G401.6 (cell line): ENCODE measurements at regions not wholly inside any gene's neighbourhood (a gene's known extent, or its start where the extent isn't known, plus 50 kb on each side); places are given as distances from the start of the nearest gene placed in this dataset.

ENCODE experiments used
- FAIRE-seq: peaks from 2 replicates; lab custom pipeline; 2012; peaks lifted over from hg19 to GRCh38; lab: Jason Lieb, UNC

DNA sequence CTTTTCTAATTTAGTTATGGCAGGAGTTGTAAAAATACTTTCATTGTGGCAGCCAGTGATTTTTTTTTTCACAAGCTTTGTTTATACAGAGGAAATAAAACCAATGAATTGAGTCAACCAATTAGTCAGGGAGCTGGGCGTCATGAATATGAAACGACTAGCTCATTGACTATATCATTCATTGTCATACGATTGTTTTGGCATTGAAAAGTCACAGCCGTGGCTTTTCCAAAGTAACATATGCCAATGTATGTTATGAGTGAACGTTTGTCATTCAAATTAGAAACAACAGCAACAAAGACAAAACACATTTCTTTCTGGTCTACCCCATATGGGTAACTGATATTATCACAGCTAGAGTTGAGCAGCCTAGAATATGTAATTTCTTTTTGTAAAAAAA, 810.6 kb downstream of the EPHA7 start:
- no peak for FAIRE-seq

DNA sequence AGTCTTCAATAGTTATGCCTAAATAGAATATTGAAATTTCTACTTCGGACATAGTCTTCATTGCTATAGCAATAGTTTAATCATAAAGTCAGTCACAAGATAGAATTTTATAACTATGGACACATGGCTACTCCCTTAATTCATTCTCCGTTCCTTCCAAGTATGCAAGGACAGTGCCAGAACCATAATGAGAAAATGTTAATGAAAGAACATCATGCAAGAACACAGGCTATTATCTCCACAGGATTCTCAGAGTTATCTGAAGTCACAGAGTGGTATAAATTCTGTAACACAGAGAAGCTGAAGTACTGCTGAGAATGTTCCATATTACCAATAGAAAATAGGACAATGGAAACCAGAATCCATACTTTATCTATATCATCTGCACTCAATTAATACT, 826.2 kb downstream of the EPHA7 start:
- FAIRE-seq = no peak

DNA sequence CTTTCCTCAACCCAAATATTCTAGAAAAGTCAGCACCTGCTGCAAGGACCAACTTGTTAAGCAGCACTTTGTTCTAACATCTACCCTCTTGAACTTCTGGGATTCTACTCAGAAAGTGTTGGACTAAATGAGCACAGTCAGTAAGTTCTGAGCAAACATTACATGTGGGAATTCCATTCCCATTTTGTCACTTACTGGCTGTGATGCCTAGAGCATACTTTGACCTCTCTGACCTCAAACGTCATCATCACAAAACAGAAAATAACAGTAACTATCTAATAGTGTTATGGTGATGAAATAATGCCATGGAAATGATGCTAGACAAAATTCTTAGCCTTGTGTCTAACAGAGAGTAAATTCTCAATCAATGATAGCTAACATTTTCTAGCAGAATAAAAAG, 829.4 kb downstream of the EPHA7 start:
- FAIRE-seq = no peak

DNA sequence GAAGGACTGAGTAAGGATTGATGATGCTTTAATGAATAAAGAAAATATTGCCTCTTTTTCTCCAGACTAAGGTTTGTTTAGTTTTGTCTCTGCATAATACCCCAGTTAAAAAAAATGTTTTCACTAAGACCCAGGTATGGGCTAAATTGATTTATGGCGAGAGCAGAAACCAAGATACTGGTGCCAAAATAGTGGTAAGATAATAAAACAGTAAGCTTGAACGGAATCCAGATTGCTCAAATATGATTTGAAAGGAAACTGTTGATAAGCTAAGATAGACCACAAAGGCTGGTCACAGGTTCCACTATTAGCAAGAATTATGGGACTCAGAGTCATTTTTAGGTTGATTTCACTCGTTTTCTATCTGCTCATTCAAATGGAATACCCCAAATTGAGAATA, 831.2 kb downstream of the EPHA7 start:
- no peak for FAIRE-seq

DNA sequence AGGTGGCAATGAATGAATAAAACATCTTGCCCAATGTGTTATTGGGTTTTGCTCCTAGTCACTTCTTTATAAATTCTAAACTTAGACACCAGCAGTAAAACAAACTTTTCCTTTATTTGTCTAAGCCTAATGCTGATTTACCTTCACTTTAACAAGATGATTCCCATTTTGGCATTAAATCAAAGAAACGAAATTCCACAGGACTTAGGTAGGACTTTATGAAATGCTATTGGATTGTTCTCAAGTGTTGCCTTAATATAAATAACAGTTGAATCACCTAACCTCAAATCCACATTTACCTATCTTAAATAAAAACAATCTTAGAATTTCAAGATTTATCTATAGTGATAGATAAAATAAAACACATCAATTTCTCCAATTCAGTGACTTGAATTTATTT, 831.8 kb downstream of the EPHA7 start:
- no peak for FAIRE-seq

DNA sequence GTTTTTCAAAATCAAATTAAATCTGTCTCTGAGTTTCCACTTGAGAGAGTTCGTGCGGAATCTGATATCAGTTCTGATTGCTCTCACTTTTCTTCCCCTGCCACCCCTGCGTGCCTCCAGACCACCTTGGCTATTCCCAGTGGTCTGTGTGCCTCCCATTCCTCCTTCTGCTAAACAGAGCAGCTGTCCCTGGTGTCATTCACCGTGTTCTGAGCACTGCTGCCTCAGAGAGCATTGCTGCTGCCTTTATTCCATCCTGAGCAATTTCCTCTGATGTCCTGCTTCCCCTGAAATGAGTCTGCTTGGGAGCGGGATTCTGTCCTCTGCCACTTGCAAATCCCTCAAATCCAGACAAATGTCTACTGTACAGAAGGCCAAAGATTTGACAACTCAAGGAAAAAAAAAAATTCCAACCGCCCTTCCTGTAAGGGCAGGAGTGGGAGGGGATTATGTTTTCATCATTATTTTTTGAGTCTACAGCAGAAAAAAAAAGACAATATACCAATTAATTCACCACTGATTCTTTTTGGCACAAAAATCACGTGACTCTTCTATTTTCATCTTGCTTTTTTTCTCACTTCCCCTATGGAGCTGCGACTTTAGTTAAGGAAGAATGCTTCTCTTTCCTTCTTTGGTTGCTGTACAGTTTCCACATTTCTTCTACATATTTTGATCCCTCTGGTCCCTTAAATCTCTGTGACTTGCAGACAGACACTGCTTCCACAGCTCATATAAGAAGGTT, 833.0 kb downstream of the EPHA7 start:
- FAIRE-seq = no peak

DNA sequence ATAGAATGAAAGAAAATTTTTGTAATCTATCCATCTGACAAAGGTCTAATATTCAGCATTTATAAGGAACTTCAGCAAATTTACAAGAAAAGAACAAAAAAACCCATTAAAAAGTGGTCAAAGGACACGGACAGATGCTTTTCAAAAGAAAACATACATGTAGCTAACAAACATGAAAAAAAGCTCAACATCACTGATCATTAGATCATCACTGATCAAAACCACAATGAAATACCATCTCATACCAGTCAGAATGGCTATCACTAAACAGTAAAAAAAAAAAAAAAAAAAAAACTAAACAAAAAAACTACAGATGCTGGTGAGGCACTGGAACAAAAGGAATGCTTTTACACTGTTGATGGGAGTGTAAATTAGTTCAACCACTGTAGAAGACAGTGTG, 837.1 kb downstream of the EPHA7 start:
- FAIRE-seq = no peak

DNA sequence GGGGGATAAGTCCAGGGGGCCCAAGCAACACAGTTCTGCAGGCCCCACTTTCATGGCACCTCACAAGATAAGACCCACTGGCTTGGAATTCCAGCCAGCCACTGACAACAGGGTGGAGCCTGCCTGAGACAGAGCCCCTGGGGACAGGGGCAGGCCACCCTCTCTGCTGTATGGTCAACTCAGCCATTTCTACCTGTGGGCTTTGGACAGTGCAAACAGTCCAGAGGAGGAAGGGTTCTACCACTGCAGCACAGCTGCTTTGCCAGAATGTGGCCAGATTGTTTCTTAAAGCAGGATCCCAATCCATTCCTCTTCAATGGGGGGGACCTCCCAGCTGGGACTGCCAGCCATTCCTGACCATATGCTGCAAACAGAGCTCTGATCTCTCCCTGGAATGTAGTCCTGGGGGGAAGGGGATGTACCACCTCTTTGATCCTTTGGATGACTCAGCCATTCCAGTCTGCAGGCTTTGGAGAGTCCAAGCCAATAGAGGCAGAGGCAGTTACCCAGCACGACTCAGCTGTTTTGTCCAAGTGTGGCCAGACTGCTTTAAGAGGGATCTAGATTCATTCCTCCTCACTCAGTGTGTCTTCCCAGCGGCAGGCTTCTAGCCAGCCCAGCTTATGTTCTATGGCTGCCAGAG, 842.2 kb downstream of the EPHA7 start:
- FAIRE-seq = no peak

DNA sequence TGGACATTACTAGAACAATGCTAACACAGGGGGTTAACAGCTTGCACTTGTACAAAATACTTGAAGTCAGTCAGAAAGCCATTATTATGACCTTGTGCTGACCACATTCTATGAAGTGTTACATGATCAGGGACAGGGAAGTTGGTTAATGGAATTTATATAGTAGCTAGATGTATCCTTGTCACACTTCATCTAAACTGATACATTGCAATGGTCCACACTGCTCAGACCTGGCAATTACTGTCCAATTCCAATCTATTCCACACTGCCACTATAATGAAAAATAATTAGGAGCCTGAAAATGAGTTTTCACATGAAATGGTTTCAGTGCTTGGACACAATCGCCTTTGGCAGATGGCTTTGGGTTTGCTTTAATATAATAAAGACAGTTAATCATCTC, 850.8 kb downstream of the EPHA7 start:
- FAIRE-seq = no peak

DNA sequence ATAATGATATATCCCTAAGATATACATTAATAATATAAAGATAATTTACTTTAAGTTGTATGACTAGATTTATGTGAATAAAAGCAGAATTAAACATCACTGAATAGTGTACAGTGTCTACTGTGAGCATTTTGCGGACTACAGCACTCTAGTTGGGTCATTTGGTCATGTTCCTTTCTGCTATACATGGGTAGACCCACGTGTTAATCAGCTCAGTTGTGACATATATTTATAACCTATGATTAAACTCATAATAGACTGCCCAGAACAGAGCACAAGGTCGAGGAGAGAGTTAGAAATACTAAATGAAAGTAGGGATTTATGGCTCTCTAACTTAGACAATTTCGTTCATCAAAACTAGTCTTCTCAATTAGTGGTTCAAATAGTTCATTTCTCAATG, 852.7 kb downstream of the EPHA7 start:
- FAIRE-seq = no peak

DNA sequence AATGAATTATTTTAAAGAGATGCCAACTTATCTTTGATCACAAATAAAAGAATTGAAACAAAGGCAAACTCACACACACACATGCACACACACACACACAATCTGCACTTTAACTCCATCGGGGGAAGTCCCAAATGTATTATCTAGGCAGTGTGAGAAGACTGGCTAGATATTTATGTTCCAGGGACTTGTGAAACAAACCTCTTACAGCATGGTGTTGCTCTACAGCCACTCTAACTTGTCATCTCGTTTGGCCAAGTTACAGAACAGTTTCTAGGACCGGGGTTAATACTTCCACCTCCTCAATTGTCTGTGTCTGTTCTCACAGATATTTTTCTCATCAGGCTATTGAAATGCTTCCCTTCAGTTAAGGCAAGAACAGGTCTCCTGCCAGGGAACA, 855.0 kb downstream of the EPHA7 start:
- FAIRE-seq = no peak

DNA sequence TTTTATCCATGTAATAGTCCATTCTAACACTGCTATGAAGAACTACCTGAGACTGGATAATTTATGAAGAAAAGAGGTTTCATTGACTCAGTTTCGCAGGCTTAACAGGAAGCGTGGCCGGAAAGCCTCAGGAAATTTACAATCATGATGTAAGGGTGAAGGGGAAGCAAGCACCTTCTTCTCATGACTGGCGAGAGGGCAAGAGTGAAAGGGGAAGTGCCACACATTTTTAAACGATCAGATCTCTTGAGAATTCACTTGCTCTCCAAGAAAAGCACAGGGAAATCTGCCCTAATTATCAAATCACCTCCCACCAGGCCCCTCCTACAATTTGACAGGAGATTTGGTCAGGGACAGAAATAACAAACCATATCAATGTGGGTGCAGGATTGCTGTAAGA, 859.7 kb downstream of the EPHA7 start:
- no peak for FAIRE-seq

DNA sequence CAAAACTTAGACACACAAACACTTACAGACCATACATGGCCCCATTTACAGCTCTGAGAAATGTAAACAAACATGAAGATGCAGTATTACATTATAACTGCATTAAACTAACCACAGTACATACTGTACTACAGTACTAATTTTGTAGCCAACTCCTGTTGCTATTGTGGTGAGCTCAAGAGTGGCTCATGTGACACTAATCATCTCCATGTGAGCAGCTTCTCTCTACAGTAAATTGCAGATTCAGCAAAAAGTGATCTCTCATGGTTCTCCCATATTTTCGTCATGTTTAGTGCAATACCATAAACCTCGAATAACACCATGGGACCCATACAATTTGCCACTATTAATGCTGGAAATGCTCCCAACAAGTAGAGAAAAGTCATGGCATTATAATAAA, 860.4 kb downstream of the EPHA7 start:
- FAIRE-seq = no peak

DNA sequence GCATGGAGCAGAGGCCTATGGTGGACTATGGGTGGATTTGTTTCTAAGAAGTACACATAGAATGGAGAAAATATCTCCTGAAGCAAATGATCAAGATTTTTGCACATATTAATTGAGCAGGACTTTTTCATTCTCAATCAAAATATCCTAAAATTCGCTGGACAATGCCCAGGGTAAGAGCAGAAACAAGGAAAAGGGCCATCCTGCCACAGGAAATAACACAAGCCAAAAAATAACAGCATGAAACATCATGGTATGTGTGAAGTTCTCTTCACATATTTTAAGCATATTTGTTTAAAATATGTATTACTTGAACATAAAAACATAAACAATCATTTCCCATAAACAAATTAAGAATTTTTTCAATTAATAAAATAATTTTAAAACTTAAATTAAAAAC, 868.9 kb downstream of the EPHA7 start:
- FAIRE-seq = no peak

DNA sequence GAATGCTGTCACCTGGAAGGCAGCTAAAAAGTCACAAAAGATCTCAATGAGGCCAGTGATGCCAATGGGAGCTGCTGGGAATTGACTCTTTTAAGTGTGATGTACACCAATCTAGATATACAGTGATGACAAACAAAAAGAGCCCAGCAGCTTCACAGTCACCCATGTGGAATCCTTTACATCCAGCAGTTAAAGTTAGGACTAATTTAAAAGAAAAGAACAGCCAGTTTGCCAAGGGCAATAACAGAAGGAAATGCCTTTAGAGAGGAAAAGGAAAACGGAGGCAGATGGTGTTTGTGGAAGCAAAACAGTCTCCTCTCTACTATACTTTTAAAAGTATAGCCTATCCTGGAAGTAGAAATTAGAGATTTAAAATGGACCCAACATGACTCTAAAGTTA, 873.5 kb downstream of the EPHA7 start:
- no peak for FAIRE-seq

DNA sequence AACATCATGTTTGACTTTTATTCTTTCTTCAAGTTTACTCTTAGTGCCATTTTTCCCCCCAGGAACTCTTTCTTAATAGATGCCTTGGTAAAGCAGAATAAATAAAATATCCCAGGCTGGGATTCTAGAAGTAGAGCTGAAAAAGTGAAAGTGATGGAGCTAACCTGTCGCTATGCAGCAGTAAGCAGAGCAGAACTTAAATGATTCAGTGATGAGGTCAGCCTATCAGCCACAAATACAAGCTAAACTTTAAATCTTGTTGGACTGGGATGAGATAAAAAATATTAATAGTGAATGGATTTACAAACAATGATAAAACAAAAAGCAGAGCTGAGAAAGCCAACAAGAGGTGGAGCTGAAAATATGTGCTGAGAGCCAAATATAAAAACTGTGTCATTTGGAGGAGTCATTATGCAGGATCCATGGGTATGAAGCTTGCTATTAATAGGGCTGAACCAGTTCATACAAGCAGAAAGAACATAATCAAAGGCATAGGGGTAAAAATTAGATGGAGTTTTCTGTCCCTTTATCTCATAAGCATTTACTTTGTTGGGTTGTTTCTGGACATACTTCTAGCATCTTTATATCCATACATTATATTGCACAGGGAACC, 877.8 kb downstream of the EPHA7 start:
- no peak for FAIRE-seq

DNA sequence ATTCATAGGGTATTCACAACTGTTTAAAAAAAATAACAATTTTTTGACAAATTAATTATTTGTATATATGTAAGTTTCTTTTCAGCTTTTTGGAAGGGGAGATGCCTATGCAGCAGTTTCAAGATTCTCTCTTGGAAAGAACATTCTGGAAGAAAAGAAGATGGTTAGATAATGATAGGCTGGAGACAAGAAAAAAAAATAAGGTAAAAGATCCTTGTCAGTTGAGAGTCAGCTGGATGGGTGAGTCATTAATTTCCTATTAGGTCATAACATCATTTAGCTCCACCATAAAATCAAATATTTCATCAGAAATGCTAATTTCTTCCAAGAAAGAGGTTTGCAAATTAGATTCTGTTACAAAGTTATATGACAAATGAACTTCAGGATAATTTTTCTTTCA, 880.4 kb downstream of the EPHA7 start:
- FAIRE-seq = no peak

DNA sequence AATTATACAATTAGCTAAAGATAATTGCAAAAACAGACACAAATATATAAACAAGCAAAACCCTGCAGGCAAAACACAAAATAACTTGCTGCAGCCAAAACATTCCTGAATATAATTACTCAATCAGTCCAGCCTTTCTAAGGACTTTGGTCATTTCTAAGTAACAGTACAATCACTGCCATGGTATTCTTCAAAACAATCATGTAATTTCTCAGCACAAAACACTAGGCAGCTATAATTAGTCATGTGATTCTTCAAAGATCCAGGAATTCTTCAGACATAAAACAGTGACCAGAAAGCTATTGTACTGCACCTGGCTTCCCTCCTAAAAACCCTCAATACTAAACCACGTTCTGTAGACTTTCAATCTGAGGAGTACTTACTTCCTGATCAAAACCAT, 881.1 kb downstream of the EPHA7 start:
- no peak for FAIRE-seq

DNA sequence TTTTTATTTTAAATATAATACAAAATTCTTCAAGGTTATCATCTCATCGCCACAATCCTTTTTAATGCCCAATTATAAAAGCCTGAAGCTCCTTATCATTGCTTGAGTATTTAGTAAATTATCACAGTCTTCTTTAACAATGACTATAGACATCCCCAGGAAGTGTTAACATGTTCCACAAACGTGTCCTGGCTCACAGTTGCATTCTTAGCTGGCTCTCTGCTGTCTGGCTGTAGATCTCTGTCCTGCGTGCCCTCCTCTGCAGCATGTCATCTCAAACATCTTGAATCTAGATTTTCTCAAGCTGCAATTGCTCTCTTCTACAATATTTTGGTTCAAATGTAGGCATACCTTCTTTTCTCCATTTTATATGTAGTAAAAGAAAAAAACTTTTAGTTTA, 885.2 kb downstream of the EPHA7 start:
- no peak for FAIRE-seq

DNA sequence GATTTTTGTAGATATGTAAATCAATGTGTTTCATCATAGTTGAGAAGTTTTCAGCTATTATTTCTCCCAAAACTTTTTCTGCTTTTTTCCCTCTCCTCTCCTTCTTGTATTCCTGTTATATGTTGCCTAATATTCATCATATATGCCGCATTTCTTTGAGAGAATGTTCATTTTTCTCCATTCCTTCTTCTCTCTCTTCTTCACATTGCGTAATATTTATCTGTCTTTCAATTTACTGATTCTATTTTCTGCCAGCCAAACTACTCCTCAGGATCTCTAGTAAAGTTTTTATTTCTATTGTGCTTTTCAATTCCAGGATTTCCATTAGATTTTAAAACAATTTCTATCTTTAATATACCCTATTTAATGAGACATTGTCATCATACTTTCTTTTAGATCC, 896.8 kb downstream of the EPHA7 start:
- no peak for FAIRE-seq

DNA sequence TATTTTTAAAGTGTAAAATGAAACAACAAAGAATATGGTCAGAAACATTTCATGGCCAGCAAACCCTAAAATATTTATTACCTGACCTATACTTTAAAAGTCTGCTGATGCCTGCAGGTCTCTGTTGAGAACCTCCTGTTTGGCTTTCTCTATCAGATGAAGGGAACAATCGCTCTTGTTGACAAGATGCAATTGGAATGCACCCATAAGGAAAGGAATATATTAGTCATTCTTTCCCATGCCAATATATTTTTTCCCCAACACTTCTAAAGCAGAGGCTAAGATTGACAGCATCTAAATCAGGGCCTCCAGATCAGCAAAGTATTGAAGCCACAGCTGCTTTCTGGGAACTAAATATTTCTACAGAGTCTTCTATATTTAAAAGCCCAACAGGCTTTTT, 897.8 kb downstream of the EPHA7 start:
- no peak for FAIRE-seq

DNA sequence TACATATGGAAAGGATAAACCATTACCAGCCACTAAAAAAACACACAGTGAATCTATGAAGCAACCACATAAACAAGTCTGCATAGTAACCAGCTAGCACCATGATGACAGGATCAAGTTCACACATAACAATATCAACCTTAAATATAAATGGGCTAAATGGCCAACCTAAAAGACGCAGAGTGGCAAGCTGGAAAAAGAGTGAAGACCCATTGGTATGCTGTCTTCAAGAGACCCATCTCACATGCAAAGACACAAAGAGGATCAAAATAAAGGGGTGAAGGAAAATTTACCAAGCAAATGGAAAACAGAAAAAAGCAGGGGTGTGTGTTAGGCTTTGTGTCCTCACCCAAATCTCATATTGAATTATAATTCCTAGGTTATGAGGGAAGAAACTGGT, 909.2 kb downstream of the EPHA7 start:
- FAIRE-seq = no peak

DNA sequence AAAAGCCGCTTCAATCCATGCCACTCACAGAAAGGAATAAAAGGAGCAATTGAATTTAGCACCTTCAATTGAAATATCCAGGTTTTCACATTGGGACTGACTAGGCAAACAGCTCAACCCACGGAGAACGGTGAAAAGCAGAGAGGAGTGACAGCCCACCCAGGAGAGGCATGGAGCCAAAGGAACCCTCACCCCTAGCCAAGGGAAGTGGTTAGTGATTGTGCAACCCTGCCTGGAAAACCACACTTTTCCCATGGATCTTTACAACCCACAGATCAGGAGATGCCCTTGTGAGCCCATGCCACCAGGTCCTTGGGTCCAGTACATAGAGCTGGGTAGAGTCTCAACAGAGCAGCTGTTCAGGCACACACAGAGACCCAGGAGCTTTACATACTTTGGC, 911.8 kb downstream of the EPHA7 start:
- FAIRE-seq = no peak

DNA sequence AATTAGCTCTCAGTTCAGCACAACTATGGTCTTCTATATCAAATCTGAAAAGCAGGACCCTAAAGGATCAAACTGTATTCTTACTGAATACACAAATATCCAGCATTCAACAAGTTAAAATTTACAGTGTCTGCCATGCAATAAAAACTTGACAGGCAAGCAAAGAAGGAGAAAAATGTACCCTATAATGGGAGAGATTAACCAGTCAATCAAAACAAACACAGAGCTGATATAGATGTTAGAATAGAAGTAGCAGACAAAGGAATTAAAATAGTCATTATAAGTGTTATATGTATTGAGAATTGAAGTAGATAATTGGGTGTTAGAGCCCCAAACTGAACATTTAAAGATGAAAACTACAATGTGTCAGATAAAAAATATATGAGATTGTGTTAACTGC, 914.9 kb downstream of the EPHA7 start:
- no peak for FAIRE-seq
